ENCODE measurements at regions not wholly inside any gene's neighbourhood (a gene's known extent, or its start where the extent isn't known, plus 50 kb on each side); places are given as distances from the start of the nearest gene placed in this dataset.
"Not testable (repeated sequence)": the region's sequence is repeated elsewhere in the genome, so short reads cannot be mapped to it uniquely, and the experiment has no call there.

DNA sequence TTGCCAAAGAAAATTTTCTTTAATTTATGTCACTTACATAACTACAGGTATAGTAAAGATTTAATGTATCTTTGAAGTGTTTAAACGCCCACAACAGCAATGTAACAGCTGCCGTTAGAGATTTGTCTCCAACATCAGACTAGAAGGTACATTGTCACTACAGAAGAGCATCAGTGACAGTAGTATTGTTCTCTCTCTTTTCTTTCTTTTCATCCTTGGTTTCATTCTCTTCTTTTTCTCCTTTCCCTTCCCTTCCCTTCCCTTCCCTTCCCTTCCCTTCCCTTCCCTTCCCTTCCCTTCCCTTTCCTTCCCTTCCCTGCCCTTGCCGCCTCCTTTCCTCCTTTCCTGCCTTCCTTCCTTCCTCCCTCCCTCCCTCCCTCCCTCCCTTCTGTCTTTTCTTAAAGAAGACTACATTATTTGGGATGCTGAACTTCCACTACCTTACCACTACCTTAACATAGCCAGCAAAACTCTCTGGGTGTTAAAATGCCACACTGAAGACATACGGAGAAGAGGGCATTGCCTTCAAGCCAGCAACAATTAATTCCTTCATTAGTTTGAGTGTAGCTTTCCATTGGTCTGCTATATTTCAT lies 663.9 kb downstream of the DOK5 start:
- DNase-seq (ENCODE audit: extremely low spot score): no peak
- H3K27ac ChIP-seq (ENCODE audit: low read depth): no peak overlapping the region
- H3K4me1 ChIP-seq (ENCODE audit: insufficient read depth): no peaks in the 10 kb centered on the region
- no peaks in the 10 kb centered on the region for H3K36me3 ChIP-seq (ENCODE audit: insufficient read depth)
- 92% methylated on average over 3 of the region's 4 CpGs for WGBS
- no peak overlapping the region for H3K4me3 ChIP-seq (ENCODE audit: low read depth, low read length)

DNA sequence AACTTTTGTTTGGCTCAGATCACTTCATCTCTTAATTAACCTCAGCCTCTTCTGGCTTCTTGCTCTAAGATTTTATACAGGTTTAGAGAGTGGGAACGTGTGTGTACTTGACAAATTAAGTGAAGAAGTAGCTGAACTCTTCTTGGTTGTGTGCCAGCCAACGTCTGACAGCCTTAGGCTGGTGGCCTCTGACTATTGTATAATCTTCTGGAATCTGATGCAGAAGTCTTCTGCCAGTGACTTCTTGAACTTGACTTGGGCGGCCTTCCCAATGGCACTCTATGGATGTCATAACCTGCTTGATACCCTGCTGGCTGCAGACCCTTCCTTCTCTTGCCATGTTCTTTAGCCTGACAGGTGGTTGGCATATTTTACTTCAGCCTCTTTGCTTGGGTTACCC lies 660.5 kb downstream of the DOK5 start:
- no peak for DNase-seq (ENCODE audit: extremely low spot score)
- Histone ChIP-seq H3K4me3 (ENCODE audit: low read depth, low read length) (no peak overlapping the region), H3K36me3 (ENCODE audit: insufficient read depth) (no peaks in the 10 kb centered on the region), H3K27ac (ENCODE audit: low read depth) (no peak overlapping the region), H3K4me1 (ENCODE audit: insufficient read depth) (no peaks in the 10 kb centered on the region)
- 51% methylated on average over 3 of the region's 3 CpGs for WGBS

DNA sequence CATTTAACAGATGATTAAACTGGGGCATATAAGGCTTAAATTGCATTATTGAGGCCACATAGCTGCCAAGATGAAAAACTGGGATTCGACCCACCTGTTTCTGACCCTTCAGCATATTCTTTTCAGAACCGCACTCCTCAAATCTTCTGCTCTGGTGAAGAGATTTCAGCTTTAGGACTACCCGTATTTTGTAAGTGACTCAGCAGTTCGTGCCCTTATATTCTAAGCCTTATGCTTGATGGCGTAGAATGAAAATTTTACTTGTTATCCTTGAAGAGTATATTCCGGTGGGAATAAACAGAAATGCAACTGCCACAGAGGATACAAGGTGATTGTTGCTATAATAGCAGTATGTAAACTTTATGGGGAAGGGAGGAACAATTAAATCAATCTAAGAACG lies 657.1 kb downstream of the DOK5 start:
- DNase-seq (ENCODE audit: extremely low spot score): no peak
- Histone ChIP-seq H3K36me3 (ENCODE audit: insufficient read depth) (no peaks in the 10 kb centered on the region), H3K27ac (ENCODE audit: low read depth) (no peak overlapping the region), H3K4me1 (ENCODE audit: insufficient read depth) (no peaks in the 10 kb centered on the region), H3K4me3 (ENCODE audit: low read depth, low read length) (no peak overlapping the region)
- 89% methylated on average over 7 of the region's 7 CpGs for WGBS

DNA sequence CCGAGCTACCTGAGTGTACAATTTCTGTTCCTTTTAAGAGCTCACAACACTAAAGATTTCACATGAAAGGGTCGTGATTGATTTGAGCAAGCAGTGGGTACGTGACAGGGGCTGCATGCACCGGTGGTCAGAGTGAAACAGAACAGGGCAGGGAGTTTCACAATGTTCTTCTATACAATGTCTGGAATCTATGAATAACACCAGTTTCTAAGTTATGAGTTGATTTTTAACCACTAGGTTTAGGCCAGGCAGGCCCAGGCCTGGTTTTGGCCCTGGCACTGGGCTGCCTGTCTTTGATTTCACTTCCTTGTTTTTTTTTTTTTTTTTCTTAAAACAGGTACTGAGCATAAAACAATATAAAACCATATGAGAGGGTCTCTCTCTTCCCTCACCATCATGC lies 642.2 kb downstream of the DOK5 start:
- H3K4me1 ChIP-seq (ENCODE audit: insufficient read depth); H3K36me3 ChIP-seq (ENCODE audit: insufficient read depth); H3K27ac ChIP-seq (ENCODE audit: low read depth); H3K4me3 ChIP-seq (ENCODE audit: low read depth, low read length); DNase-seq (ENCODE audit: extremely low spot score): not testable (repeated sequence)
- WGBS: 87% methylated on average over 4 of the region's 4 CpGs

DNA sequence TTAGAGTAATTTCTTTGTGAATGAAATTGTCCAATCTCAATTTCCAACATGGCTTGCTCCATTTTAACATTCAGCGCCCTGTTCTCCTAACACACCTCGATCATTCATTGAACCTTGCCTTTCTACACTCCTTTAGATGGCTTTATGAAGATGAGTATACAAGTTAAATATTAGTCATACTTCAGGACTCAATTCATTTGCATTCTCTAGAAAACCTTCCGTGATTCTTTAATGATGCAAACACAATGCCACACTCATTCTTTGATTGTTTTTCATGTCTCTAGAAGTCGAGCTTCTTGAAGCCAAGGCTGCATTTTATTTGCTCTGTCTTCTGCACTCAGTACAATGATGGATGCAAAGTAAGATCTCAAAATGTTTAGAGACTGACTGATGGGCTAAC lies 641.2 kb downstream of the DOK5 start:
- 88% methylated on average over 4 of the region's 4 CpGs for WGBS
- H3K4me3 ChIP-seq (ENCODE audit: low read depth, low read length): no peak overlapping the region
- no peaks in the 10 kb centered on the region for H3K4me1 ChIP-seq (ENCODE audit: insufficient read depth)
- no peak for DNase-seq (ENCODE audit: extremely low spot score)
- H3K36me3 ChIP-seq (ENCODE audit: insufficient read depth): no peaks in the 10 kb centered on the region
- no peak overlapping the region for H3K27ac ChIP-seq (ENCODE audit: low read depth)

DNA sequence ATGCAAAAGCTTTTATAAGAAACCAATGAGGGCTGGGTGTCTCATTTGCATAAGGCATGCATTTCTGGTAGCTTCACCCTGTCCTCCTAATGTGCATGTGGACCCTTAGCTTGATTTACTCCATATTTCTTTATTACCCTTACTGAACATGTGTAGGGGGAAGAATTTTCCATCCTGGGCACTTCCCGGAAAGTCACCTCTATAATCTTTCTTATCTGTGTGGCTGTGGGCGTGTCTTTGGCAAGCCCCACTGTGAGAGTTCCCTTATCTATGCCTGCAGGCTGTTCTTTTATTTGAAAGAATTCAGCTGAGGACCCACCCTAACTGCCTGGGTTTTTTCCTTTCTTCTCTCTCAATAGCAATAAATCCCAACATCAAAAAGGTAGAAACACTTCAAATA lies 627.8 kb downstream of the DOK5 start:
- no peak overlapping the region for H3K4me3 ChIP-seq (ENCODE audit: low read depth, low read length)
- WGBS: 50% methylated on average over 2 of the region's 2 CpGs
- H3K4me1 ChIP-seq (ENCODE audit: insufficient read depth): no peaks in the 10 kb centered on the region
- no peak for DNase-seq (ENCODE audit: extremely low spot score)
- H3K27ac ChIP-seq (ENCODE audit: low read depth): no peak overlapping the region
- H3K36me3 ChIP-seq (ENCODE audit: insufficient read depth): no peaks in the 10 kb centered on the region

DNA sequence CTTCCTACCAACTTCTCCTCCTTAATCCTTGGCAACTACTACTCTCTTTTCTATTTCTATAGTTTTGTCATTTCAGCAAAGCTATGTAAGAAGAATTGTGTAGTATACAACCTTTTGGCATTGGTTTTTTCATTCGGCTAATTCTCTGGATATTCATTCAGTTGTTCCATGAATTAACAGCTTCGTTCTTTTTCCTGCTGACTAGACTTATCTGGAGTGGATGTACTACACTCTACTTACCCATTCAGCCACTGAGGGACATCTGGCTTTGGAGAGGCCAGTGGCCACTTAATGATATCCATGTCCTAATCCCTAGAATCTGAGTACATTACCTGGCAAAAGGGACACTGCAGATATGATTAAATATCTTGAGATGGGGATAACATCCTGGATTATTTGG lies 623.9 kb downstream of the DOK5 start:
- H3K36me3 ChIP-seq (ENCODE audit: insufficient read depth): no peaks in the 10 kb centered on the region
- H3K4me3 ChIP-seq (ENCODE audit: low read depth, low read length): no peak overlapping the region
- DNase-seq (ENCODE audit: extremely low spot score): no peak
- no peaks in the 10 kb centered on the region for H3K4me1 ChIP-seq (ENCODE audit: insufficient read depth)
- H3K27ac ChIP-seq (ENCODE audit: low read depth): no peak overlapping the region
- WGBS: 89% methylated on average over 2 of the region's 2 CpGs

DNA sequence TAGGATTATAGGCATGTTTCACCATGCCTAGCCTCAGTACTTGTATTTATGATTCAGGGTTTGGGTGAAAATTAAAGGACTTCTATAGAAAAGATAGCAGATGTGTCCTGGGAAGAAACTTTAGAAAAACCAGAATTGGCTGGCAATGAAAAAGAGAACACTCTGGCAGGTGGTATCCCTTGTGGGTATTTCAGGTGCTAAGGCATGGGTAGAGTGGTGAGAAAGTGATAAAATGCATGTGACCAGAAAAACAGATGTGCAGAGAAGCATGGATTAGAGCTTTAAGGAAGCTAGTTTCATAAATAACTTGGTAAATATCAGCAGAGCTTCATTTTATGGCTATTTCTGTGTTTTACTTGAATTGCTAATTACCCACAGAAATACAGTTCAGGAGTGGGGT lies 622.2 kb downstream of the DOK5 start:
- no peaks in the 10 kb centered on the region for H3K36me3 ChIP-seq (ENCODE audit: insufficient read depth)
- H3K4me3 ChIP-seq (ENCODE audit: low read depth, low read length): no peak overlapping the region
- no peaks in the 10 kb centered on the region for H3K4me1 ChIP-seq (ENCODE audit: insufficient read depth)
- no peak for DNase-seq (ENCODE audit: extremely low spot score)
- H3K27ac ChIP-seq (ENCODE audit: low read depth): no peak overlapping the region

DNA sequence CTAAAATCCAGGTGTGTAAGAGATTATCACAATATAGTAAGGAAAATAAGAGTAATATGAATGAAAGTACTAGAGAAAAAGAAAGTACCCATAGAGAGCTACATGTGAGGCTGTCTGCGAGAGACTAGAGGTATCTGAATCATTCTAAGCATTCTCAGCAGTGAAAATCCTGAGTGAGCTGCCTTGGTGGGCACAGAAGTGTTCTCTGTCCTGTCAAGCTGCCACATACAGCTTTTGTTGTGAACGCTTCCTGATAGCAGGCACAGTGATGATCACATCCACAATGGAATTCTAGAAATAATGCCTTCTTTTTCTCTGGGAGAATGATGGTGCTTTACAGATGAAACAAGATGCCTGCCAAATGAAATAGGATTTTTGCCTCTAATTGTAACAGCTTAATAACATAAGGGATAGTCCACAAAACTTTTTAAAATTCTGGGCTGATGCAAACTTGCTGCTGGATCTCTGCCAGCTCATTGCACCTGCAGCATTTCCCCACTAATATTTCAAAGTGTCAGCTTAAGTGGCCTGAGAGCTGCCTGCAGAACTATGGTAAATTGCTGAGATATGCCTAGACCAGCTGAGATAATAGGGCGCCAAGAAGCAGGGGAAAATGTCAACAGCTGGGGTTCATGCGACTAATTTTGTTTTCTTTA lies 620.5 kb downstream of the DOK5 start:
- no peak for DNase-seq (ENCODE audit: extremely low spot score)
- H3K4me3 ChIP-seq (ENCODE audit: low read depth, low read length): no peak overlapping the region
- no peaks in the 10 kb centered on the region for H3K4me1 ChIP-seq (ENCODE audit: insufficient read depth)
- H3K36me3 ChIP-seq (ENCODE audit: insufficient read depth): no peaks in the 10 kb centered on the region
- WGBS: 22% methylated on average over 4 of the region's 4 CpGs
- no peak overlapping the region for H3K27ac ChIP-seq (ENCODE audit: low read depth)

DNA sequence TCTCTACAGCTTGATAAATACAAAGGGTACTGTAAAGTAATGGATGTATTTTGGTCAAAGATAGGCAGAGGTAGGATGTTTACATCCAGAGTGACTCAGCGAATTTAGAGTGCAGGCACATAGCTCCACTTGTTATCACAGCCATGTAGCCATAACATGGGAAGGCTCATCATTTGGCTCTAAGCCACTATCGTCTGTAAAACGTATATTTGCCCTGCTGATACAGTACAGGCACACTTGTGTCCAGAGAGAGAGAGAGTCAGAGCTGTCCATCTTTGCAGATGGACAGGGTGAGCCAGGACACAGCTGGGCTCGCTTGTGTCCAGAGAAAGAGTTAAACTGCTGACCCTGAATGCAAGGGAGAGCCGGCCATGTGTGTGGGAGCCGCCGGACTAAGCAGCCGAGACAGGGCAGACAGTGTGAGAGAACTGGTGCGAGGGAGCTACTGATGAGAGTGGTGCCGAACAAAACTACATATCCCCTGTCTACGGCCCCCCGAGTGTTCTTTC lies 619.0 kb downstream of the DOK5 start:
- DNase-seq (ENCODE audit: extremely low spot score): no peak
- Histone ChIP-seq H3K27ac (ENCODE audit: low read depth) (no peak overlapping the region), H3K36me3 (ENCODE audit: insufficient read depth) (no peaks in the 10 kb centered on the region), H3K4me1 (ENCODE audit: insufficient read depth) (no peaks in the 10 kb centered on the region), H3K4me3 (ENCODE audit: low read depth, low read length) (no peak overlapping the region)
- WGBS: 80% methylated on average over 12 of the region's 12 CpGs

DNA sequence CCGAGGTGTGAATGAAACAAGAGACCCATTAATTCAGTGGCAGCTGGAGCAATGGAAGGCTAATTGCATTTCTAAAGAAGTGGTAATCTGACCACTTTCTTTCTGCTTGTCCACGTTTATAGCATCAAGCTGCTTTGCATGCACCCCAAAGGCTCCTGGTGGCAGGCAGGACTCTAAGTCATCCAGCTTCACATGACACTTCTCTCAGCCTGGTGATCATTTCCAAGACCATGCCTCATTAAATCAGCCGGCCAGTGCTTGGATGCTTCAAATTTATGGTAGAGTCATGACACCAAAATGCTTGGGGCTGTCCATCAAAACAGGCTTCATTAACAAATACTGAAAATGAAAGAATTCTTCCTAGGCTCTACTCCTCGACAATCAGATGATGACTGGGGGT lies 614.9 kb downstream of the DOK5 start:
- no peaks in the 10 kb centered on the region for H3K36me3 ChIP-seq (ENCODE audit: insufficient read depth)
- no peaks in the 10 kb centered on the region for H3K4me1 ChIP-seq (ENCODE audit: insufficient read depth)
- WGBS: 69% methylated on average over 4 of the region's 4 CpGs
- no peak overlapping the region for H3K27ac ChIP-seq (ENCODE audit: low read depth)
- H3K4me3 ChIP-seq (ENCODE audit: low read depth, low read length): no peak overlapping the region
- no peak for DNase-seq (ENCODE audit: extremely low spot score)

DNA sequence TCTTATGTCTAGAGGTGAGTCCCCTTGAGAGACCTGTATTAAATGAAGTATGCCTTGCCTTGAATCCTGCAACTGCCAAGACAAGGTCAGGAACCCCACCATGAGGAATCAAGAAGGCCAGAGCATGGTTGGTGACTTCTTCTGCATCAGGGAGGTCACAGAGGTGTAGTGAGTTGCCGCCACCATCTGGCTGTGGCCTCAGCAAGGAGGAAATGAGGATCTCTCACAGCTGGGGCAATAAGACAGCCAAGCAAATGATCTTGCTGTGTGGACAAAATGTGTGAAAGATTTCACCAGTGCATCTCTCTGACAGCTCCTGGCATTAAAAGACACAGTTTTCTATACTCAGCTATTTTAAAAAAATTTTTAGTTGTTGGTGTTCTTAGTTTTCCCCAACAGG lies 611.0 kb downstream of the DOK5 start:
- WGBS: 91% methylated on average over 1 of the region's 1 CpG
- Histone ChIP-seq H3K4me1 (ENCODE audit: insufficient read depth) (no peaks in the 10 kb centered on the region), H3K36me3 (ENCODE audit: insufficient read depth) (no peaks in the 10 kb centered on the region), H3K27ac (ENCODE audit: low read depth) (no peak overlapping the region), H3K4me3 (ENCODE audit: low read depth, low read length) (no peak overlapping the region)
- no peak for DNase-seq (ENCODE audit: extremely low spot score)

DNA sequence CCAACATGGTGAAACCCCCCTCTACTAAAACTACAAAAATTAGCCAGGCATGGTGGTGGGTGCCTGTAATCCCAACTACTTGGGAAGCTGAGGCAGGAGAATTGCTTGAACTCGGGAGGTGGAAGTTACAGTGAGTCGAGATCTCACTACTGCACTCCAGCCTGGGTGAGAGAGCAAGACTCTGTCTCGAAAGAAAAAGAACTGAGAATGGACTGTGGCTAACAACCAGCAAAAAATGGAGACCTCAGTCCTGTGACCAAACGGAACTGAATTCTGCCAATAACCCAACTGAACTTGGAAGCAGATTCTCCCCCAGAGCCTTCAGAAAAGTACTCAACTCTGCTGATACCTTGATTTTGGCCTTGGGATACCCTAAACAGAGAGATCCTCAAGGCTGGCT lies 604.5 kb downstream of the DOK5 start:
- WGBS: 89% methylated on average over 4 of the region's 4 CpGs
- no peak for DNase-seq (ENCODE audit: extremely low spot score)
- Histone ChIP-seq H3K4me3 (ENCODE audit: low read depth, low read length) (no peak overlapping the region), H3K4me1 (ENCODE audit: insufficient read depth) (no peaks in the 10 kb centered on the region), H3K36me3 (ENCODE audit: insufficient read depth) (no peaks in the 10 kb centered on the region), H3K27ac (ENCODE audit: low read depth) (no peak overlapping the region)

DNA sequence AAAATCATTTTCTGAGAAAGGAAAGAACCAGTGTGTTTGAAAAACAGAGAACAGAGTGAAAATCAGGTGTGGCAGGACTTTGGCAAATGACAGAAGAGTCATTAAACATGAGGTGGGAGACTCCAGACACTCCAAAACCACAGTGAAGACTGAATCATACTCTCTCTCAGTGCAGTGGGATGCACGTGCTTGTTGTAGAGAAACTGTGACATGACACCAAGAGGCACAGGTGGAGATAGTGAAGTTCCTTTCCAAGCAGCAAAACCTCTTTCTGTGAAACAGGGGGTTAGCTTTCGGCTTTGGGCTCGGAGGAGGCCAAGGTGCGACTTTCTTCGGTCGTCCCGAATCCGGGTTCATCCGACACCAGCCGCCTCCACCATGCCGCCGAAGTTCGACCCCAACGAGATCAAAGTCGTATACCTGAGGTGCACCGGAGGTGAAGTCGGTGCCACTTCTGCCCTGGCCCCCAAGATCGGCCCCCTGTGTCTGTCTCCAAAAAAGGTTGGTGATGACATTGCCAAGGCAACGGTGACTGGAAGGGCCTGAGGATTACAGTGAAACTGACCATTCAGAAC lies 599.0 kb downstream of the DOK5 start:
- not testable (repeated sequence) for H3K36me3 ChIP-seq (ENCODE audit: insufficient read depth); H3K27ac ChIP-seq (ENCODE audit: low read depth); DNase-seq (ENCODE audit: extremely low spot score); H3K4me1 ChIP-seq (ENCODE audit: insufficient read depth); H3K4me3 ChIP-seq (ENCODE audit: low read depth, low read length)
- WGBS: 97% methylated on average over 19 of the region's 19 CpGs
